Gastroesophageal sphincter (tissue), 3 donors: ENCODE measurements at regions not wholly inside any gene's neighbourhood (a gene's known extent, or its start where the extent isn't known, plus 50 kb on each side); places are given as distances from the start of the nearest gene placed in this dataset.

ENCODE experiments used
- POLR2A ChIP-seq, 2 donors: fragments of 450-650 bp; IDR thresholded peaks; one replicate each; pipeline ENCODE4 v1.6.1; 2017; ENCODE audit warnings: antibody characterized with exemption in 2 of 2, mild to moderate bottlenecking in 2 of 2, moderate library complexity in 1 of 2
- TF ChIP-seq, protein P1 (sequence below), 4 experiments: fragments of 200-600 bp in 2 of 4; fragments of 450-650 bp in 2 of 4; sonication (generic) in 1 of 4; IDR thresholded peaks; one replicate each; pipeline ENCODE4 v1.5.1; 2017 to 2019; ENCODE audit warnings: antibody characterized with exemption in 4 of 4, mild to moderate bottlenecking in 2 of 4, moderate library complexity in 2 of 4

DNA sequence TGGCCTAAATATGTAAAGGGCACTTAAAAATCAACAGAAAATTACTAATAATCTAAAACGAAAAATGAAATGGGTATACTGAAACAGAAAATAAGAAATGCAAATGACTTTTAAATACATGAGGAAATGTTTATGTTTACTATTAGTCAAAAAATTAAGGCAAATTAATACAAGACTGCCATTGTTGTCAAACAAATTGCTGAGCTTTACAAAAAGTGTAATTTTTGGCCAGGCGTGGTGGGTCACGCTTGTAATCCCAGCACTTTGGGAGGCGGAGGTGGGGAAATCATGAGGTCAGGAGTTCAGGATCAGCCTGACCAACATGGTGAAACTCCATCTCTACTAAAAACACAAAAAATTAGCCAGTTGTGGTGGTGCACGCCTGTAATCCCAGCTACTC is 343.9 kb upstream of the SGO1 start:
- TF ChIP-seq, protein P1, sequence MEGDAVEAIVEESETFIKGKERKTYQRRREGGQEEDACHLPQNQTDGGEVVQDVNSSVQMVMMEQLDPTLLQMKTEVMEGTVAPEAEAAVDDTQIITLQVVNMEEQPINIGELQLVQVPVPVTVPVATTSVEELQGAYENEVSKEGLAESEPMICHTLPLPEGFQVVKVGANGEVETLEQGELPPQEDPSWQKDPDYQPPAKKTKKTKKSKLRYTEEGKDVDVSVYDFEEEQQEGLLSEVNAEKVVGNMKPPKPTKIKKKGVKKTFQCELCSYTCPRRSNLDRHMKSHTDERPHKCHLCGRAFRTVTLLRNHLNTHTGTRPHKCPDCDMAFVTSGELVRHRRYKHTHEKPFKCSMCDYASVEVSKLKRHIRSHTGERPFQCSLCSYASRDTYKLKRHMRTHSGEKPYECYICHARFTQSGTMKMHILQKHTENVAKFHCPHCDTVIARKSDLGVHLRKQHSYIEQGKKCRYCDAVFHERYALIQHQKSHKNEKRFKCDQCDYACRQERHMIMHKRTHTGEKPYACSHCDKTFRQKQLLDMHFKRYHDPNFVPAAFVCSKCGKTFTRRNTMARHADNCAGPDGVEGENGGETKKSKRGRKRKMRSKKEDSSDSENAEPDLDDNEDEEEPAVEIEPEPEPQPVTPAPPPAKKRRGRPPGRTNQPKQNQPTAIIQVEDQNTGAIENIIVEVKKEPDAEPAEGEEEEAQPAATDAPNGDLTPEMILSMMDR (IDR thresholded peaks at IDR 0.05), result no peak
- TF ChIP-seq POLR2A (IDR thresholded peaks at IDR 0.05), result no peak
